Activated CD8-positive, alpha-beta memory T cell treated with anti-CD3 and anti-CD28 coated beads for 36 hours (primary cell): ENCODE measurements at regions not wholly inside any gene's neighbourhood (a gene's known extent, or its start where the extent isn't known, plus 50 kb on each side); places are given as distances from the start of the nearest gene placed in this dataset.
"Not testable (repeated sequence)": the region's sequence is repeated elsewhere in the genome, so short reads cannot be mapped to it uniquely, and the experiment has no call there.

Source experiments
- CTCF ChIA-PET: fragments of 350-600 bp; sonication (Branson Sonifier 250); formaldehyde crosslinking; loops from one replicate; lab custom pipeline; 2021; ENCODE audit warnings: antibody characterized with exemption; lab: Charles Lee
- POLR2A ChIA-PET: fragments of 350-600 bp; sonication (Branson Sonifier 250); formaldehyde crosslinking; loops from one replicate; lab custom pipeline; 2021; ENCODE audit warnings: antibody characterized with exemption; lab: Charles Lee

GRCh38 chr5:89662499-89662898 is 747.1 kb downstream of the CETN3 start:
- CTCF ChIA-PET = no interaction called here
- POLR2A ChIA-PET = no interaction called here

- ChIA-PET CTCF (interaction anchor here (0.6 kb wide), 2 partner anchors 554 to 611 kb away, joined by 3 read pairs; no protein-coding TSS in a partner anchor), POLR2A (no interaction called here)
Measured at GRCh38 chr5:89638871-89639270, 755.9 kb upstream of the MEF2C start.

GRCh38 chr5:89634176-89634575 is 751.2 kb upstream of the MEF2C start:
- CTCF ChIA-PET, POLR2A ChIA-PET: not testable (repeated sequence)

GRCh38 chr5:89630064-89630463 is 747.1 kb upstream of the MEF2C start:
- CTCF ChIA-PET, POLR2A ChIA-PET: not testable (repeated sequence)

GRCh38 chr5:89628876-89629635 is 746.1 kb upstream of the MEF2C start:
- POLR2A ChIA-PET = no interaction called here
- CTCF ChIA-PET = no interaction called here

GRCh38 chr5:89615839-89616518 is 733.0 kb upstream of the MEF2C start:
- ChIA-PET POLR2A (no interaction called here), CTCF (no interaction called here)

GRCh38 chr5:89613222-89613956 is 730.4 kb upstream of the MEF2C start:
- POLR2A ChIA-PET = no interaction called here
- CTCF ChIA-PET = no interaction called here

- ChIA-PET CTCF (no interaction called here), POLR2A (no interaction called here)
Measured at GRCh38 chr5:89606939-89607534, 724.1 kb upstream of the MEF2C start.

- ChIA-PET POLR2A (no interaction called here), CTCF (no interaction called here)
Measured at GRCh38 chr5:89604342-89604741, 721.4 kb upstream of the MEF2C start.

GRCh38 chr5:89601880-89602279 is 718.9 kb upstream of the MEF2C start:
- CTCF ChIA-PET = no interaction called here
- POLR2A ChIA-PET = no interaction called here

- ChIA-PET CTCF (no interaction called here), POLR2A (no interaction called here)
Measured at GRCh38 chr5:89597878-89598277, 714.9 kb upstream of the MEF2C start.

- CTCF ChIA-PET = no interaction called here
- POLR2A ChIA-PET = no interaction called here
Measured at GRCh38 chr5:89596821-89597220, 713.8 kb upstream of the MEF2C start.

GRCh38 chr5:89595056-89595455 is 712.1 kb upstream of the MEF2C start:
- ChIA-PET POLR2A (no interaction called here), CTCF (no interaction called here)

GRCh38 chr5:89584339-89584956 is 701.5 kb upstream of the MEF2C start:
- ChIA-PET POLR2A (no interaction called here), CTCF (no interaction called here)

- ChIA-PET CTCF (no interaction called here), POLR2A (no interaction called here)
Measured at GRCh38 chr5:89583534-89583933, 700.5 kb upstream of the MEF2C start.

- CTCF ChIA-PET = no interaction called here
- POLR2A ChIA-PET = no interaction called here
Measured at GRCh38 chr5:89582768-89583339, 699.9 kb upstream of the MEF2C start.

- CTCF ChIA-PET = interaction anchor here (0.6 kb wide), 1 partner anchor 77 kb away, joined by 3 read pairs; no protein-coding TSS in a partner anchor
- POLR2A ChIA-PET = no interaction called here
Measured at GRCh38 chr5:89580976-89581375, 698.0 kb upstream of the MEF2C start.

GRCh38 chr5:89575319-89575718 is 692.3 kb upstream of the MEF2C start:
- POLR2A ChIA-PET = no interaction called here
- CTCF ChIA-PET = no interaction called here

- ChIA-PET POLR2A (no interaction called here), CTCF (no interaction called here)
Measured at GRCh38 chr5:89573345-89573744, 690.4 kb upstream of the MEF2C start.
